ENCODE measurements at regions not wholly inside any gene's neighbourhood (a gene's known extent, or its start where the extent isn't known, plus 50 kb on each side); places are given as distances from the start of the nearest gene placed in this dataset.

GRCh38 chrX:124502166-124502565 lies 155.8 kb downstream of the SH2D1A start:
- H3K36me3 Mint-ChIP-seq (ENCODE audit: insufficient read depth), result no peaks in the 10 kb centered on the region
- no peak for DNase-seq (ENCODE audit: low spot score, unreplicated experiment)
- no peak overlapping the region for H3K4me3 Mint-ChIP-seq (ENCODE audit: low read depth)
- H3K27me3 Mint-ChIP-seq, result no peaks in the 10 kb centered on the region
- no peak overlapping the region for H3K27ac Mint-ChIP-seq
- peaks cover 7% of the 10 kb centered on the region for H3K4me1 Mint-ChIP-seq (ENCODE audit: low read depth)
- TF ChIP-seq, protein P1, sequence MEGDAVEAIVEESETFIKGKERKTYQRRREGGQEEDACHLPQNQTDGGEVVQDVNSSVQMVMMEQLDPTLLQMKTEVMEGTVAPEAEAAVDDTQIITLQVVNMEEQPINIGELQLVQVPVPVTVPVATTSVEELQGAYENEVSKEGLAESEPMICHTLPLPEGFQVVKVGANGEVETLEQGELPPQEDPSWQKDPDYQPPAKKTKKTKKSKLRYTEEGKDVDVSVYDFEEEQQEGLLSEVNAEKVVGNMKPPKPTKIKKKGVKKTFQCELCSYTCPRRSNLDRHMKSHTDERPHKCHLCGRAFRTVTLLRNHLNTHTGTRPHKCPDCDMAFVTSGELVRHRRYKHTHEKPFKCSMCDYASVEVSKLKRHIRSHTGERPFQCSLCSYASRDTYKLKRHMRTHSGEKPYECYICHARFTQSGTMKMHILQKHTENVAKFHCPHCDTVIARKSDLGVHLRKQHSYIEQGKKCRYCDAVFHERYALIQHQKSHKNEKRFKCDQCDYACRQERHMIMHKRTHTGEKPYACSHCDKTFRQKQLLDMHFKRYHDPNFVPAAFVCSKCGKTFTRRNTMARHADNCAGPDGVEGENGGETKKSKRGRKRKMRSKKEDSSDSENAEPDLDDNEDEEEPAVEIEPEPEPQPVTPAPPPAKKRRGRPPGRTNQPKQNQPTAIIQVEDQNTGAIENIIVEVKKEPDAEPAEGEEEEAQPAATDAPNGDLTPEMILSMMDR (IDR thresholded peaks at IDR 0.05; ENCODE audit: unreplicated experiment), result no peak
- no peaks in the 10 kb centered on the region for H3K9me3 Mint-ChIP-seq (ENCODE audit: low read depth)

DNA sequence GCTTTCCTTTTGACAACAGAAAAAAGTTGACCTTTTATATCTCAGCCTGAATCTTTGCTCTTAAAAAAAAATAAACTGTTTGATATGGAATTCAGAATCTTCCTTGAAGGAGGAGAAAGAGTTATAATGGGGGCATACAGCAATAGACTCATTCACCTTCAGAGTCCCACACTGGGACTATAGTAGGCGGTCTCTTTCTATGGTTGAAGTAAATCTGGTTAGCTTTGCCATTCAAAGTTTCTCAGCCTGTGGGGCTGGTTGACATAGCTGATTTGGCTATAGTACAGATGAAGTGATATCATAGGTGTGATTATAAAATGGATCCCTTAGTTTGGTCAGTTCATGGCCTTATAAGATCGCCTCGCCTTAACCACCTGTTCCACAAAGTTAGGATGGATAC lies 156.2 kb downstream of the SH2D1A start:
- H3K4me1 Mint-ChIP-seq (ENCODE audit: low read depth), result peaks cover 7% of the 10 kb centered on the region
- H3K27ac Mint-ChIP-seq, result no peak overlapping the region
- no peak overlapping the region for H3K4me3 Mint-ChIP-seq (ENCODE audit: low read depth)
- H3K36me3 Mint-ChIP-seq (ENCODE audit: insufficient read depth), result no peaks in the 10 kb centered on the region
- no peaks in the 10 kb centered on the region for H3K27me3 Mint-ChIP-seq
- no peak for DNase-seq (ENCODE audit: low spot score, unreplicated experiment)
- no peaks in the 10 kb centered on the region for H3K9me3 Mint-ChIP-seq (ENCODE audit: low read depth)
- TF ChIP-seq, protein P1 (IDR thresholded peaks at IDR 0.05; ENCODE audit: unreplicated experiment), result no peak

DNA sequence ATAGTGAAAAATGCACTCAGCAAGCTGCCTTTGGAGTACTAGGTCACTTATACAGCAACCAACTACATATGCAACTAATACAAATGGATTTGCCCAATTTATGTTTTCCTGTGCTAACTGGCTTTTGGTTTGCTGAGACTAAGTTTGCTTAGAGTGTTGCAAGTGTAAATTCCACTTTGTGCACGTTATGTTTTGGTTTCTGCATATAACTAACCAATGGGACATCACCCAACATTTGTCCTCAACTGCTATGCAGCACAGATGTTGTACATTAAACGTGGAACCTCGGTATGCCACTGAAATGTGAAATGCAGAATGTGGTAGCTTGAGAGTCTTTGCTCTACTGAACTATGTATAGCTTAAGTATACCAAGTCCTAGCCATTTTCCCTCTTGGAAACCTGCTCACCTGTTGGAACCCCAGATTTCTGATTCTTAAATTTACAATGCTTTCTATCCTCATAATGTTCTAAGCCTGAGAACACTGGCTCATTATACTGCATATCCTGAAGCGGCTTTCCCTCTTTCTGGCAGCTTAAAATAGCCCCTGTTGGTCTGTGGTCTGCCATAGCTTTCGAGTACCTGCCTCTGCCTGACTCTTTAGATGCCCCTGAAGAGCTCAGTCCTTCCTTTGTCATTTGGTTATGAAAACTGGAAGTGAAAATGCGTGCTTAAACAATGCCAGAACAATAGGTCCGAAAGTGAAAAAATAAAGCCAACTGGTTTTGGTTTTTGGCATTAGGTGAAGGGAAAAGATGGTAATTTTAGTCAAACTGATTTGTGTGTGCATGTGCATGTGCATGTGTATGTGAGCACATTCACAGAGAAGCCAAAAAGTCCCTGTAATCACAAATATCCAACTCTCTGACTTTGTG lies 158.0 kb downstream of the SH2D1A start:
- TF ChIP-seq, protein P1 (IDR thresholded peaks at IDR 0.05; ENCODE audit: unreplicated experiment), result no peak
- H3K27ac Mint-ChIP-seq, result peak overlapping the region; percentile 42

GRCh38 chrX:124506066-124506465 lies 159.7 kb downstream of the SH2D1A start:
- Mint-ChIP-seq H3K4me3 (ENCODE audit: low read depth) (no peak overlapping the region), H3K36me3 (ENCODE audit: insufficient read depth) (no peaks in the 10 kb centered on the region), H3K27ac (no peak overlapping the region), H3K9me3 (ENCODE audit: low read depth) (no peaks in the 10 kb centered on the region), H3K27me3 (no peaks in the 10 kb centered on the region), H3K4me1 (ENCODE audit: low read depth) (peaks cover 7% of the 10 kb centered on the region)
- TF ChIP-seq, protein P1 (IDR thresholded peaks at IDR 0.05; ENCODE audit: unreplicated experiment), result no peak
- DNase-seq (ENCODE audit: low spot score, unreplicated experiment), result no peak

More for the DNA sequence above, 158.0 kb downstream of the SH2D1A start:
- no peak overlapping the region for H3K4me3 Mint-ChIP-seq (ENCODE audit: low read depth)
- H3K27me3 Mint-ChIP-seq, result no peaks in the 10 kb centered on the region
- no peaks in the 10 kb centered on the region for H3K36me3 Mint-ChIP-seq (ENCODE audit: insufficient read depth)
- H3K9me3 Mint-ChIP-seq (ENCODE audit: low read depth), result no peaks in the 10 kb centered on the region
- H3K4me1 Mint-ChIP-seq (ENCODE audit: low read depth), result peaks cover 7% of the 10 kb centered on the region
- DNase-seq (ENCODE audit: low spot score, unreplicated experiment), result no peak

DNA sequence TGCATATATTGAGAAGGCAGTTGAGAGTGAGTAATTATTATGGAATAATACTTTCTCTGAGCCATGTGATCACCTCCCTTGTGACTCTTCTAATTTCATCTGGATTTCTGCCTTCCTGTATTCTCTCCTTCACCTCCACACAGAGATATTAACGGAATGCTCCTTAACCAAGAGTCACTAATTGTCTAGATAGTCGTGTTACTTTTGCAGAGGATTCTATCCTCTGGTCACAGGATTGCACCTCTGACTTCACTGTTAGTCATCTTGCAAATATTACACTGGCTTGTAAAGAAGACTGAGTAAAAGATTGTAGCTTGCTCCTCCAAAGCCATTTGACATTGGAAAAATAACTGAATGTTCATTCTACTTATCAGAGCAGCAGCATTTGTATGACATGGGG lies 160.9 kb downstream of the SH2D1A start:
- no peaks in the 10 kb centered on the region for H3K36me3 Mint-ChIP-seq (ENCODE audit: insufficient read depth)
- H3K4me3 Mint-ChIP-seq (ENCODE audit: low read depth), result no peak overlapping the region
- DNase-seq (ENCODE audit: low spot score, unreplicated experiment), result no peak
- peaks cover 4% of the 10 kb centered on the region for H3K4me1 Mint-ChIP-seq (ENCODE audit: low read depth)
- no peaks in the 10 kb centered on the region for H3K27me3 Mint-ChIP-seq
- no peaks in the 10 kb centered on the region for H3K9me3 Mint-ChIP-seq (ENCODE audit: low read depth)
- H3K27ac Mint-ChIP-seq, result no peak overlapping the region
- TF ChIP-seq, protein P1 (IDR thresholded peaks at IDR 0.05; ENCODE audit: unreplicated experiment), result no peak
